ENCODE measurements at regions not wholly inside any gene's neighbourhood (a gene's known extent, or its start where the extent isn't known, plus 50 kb on each side); places are given as distances from the start of the nearest gene placed in this dataset.

GRCh38 chr21:8990326-8991087 is 1530.9 kb upstream of the TPTE start:
- TF ChIP-seq, protein P1, sequence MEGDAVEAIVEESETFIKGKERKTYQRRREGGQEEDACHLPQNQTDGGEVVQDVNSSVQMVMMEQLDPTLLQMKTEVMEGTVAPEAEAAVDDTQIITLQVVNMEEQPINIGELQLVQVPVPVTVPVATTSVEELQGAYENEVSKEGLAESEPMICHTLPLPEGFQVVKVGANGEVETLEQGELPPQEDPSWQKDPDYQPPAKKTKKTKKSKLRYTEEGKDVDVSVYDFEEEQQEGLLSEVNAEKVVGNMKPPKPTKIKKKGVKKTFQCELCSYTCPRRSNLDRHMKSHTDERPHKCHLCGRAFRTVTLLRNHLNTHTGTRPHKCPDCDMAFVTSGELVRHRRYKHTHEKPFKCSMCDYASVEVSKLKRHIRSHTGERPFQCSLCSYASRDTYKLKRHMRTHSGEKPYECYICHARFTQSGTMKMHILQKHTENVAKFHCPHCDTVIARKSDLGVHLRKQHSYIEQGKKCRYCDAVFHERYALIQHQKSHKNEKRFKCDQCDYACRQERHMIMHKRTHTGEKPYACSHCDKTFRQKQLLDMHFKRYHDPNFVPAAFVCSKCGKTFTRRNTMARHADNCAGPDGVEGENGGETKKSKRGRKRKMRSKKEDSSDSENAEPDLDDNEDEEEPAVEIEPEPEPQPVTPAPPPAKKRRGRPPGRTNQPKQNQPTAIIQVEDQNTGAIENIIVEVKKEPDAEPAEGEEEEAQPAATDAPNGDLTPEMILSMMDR (IDR thresholded peaks at IDR 0.05), result no peak
- no peak for TF ChIP-seq POLR2AphosphoS5 (IDR thresholded peaks at IDR 0.05; ENCODE audit: insufficient read depth in 1 of 2, low read depth in 1 of 2)

Data from vagina (tissue), 2 donors.